SIG-M5 treated with dmso at 0.1 percent for 504 hours (cell line): ENCODE measurements at regions not wholly inside any gene's neighbourhood (a gene's known extent, or its start where the extent isn't known, plus 50 kb on each side); places are given as distances from the start of the nearest gene placed in this dataset.

Source experiments
- DNase-seq: peaks from one replicate; lab custom pipeline; 2025; ENCODE audit not compliant: unreplicated experiment; lab: John Stamatoyannopoulos, UW

DNA sequence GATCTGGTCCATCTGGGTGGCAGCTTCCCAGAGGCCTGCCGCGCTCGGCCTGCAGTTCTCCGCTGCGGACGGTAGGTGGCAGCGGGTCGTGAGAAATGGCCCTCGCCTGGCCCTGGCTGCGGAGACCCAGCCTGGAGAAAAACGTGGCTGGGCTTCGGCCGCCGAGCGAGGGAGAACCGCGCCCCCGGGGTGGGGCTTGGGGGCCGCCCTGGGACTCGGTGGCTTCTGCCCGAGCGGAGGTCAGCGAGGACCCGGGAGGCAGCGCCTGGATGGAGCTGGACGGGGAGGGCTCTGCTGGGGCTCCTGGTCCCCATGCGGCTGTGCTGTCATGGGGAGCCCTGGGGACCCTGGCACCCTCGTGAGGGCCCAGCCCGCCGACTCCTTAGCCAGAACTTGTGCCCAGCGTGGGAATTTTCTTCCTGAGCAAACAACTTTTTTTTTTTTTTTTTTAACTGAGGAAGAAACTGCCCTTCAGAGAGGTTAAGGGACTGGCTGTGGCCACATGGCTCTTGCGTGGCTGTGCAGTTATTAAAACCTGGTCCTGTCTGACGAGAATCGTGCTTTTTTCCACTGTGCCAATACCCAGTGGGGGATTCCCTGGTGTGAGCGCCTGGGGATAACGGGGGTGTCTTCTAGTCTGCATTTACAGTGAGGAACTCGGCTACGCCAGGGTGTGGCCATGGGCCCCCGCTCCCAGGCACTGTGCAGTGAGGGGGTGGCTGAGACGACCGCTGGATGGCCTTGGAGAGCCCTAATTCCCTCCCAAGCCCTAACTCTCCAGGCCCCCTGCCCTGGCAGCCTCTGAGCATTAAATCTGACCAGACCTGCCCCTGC is 535.6 kb downstream of the INSC start:
- peak; percentile 73 for DNase-seq

DNA sequence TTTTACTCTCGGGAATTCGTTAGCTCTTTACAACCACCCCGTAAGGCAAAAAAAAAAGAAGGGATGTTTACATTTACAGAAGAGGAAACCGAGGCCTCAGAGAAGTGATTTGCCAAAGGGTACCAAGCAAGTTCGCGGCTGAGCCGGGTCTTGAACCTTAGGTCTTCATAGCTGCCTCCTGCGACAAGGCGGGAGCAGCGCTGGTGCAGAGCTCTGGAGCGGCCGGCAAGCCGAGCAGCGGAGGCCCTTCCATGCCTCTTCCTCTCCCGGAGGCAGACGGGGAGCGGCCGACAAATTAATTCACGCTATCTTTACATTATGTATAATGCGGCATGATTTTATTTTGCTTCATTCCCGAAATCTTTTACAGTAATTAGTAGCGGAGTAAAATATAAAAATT is 536.3 kb downstream of the INSC start:
- DNase-seq, result no peak

DNA sequence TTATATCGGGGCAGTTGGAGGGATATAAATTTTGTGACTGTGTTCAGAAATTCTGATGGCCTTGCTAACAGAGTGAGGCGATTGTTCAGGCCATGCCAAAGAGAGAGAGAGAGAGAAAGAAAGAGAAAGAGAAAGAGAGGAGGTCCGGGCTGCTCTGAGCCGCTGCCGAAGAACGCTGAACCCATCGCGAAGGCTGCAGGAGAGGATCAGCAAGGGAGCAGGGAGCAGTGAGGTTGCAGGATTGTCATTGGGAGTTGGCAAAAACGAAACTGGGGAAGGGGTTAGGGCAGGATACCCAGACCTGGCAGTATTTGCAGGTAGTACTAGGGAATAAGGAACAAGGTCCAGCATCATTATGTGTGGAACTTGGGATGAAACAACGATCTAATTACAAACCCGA is 537.1 kb downstream of the INSC start:
- DNase-seq, result no peak

- DNase-seq, result no peak
These were observed 538.5 kb downstream of the INSC start for GRCh38 chr11:15653191-15653710.

DNA sequence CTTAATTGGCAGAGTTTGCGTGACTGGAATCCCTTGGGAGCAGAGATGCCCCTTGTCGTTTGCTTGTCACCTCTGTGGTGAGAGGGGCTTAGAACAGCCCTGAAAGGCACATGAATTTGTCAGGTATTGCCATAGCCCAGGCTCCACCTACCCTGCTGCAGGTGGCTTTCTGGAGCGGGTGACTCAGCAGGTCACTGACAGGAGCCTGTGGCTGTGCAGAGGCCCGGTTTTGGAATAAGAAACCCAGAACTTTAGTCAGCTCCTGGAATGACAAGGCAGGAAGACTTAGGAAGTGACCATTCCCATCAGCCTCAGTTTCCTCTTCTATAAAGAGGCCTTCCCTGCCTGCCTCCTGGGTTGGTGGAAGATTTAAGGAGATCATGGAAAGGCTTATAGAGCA is 539.7 kb downstream of the INSC start:
- no peak for DNase-seq

- DNase-seq, result no peak
These were observed 540.8 kb downstream of the INSC start for GRCh38 chr11:15655552-15655951.

DNA sequence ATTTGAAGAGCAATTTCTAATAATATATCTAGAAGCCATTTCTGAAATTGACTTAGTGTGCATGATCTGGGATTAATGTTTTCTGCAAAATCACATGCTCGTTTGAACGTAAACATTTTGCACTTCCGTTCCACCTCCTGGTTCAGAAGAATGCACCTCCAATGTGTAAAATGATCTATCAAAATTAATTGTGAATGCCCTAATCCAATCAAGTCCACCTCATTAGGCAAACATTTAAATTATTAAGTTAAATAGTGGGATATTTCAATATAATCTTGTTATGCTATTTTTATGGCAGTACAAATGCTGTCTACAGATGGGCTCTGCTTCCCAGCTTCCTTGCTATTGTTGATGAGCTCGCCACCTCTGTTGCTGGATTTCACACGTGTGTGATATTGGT is 542.5 kb downstream of the INSC start:
- DNase-seq, result no peak

DNA sequence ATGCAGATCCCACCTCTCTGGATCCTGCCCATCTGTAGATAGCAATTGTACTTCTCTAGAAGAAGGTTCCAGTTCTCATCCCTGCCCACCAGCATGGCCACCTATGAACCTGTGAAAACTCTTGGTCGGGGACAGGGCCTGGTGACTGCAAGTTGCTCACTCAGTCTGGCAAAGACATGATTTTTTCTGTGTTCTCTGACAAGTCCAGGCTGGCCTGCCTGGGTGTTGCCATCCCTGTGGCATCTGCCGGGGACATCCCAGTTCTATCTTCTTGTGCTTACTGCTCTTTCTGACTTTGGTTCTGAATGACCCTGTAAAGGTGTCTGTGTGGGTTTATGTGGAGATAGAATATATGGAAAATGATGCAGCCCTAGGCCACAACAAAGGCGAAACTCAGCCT is 545.8 kb downstream of the INSC start:
- no peak for DNase-seq

GRCh38 chr11:15662285-15662684 is 547.6 kb downstream of the INSC start:
- no peak for DNase-seq

- DNase-seq, result no peak
These were observed 549.1 kb downstream of the INSC start for GRCh38 chr11:15663777-15664218.

DNA sequence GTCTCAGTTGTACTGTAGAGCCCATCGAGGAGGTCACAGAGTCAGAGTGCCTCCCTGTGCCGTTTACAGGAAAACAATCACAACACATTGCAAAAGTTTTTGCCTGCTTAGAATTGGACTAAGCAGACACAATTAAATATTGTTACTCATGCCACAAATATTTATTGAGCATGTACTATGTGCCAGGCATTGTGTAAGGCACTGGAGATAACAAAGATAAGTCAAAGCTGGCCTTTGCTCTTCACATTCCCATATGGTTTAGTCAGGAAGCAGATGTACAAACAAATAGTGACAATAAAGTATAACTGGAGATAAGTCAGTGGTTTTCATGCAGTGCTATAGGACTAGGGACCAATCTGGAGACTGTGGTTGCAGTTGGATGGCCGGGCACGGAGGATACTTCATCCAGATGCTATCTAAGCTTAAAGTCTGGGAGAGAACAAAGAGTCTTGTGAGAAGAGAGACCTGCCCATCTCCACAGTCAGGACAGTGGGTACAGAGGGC is 550.7 kb downstream of the INSC start:
- no peak for DNase-seq

- DNase-seq, result no peak
These were observed 552.5 kb downstream of the INSC start for GRCh38 chr11:15667127-15667725.

GRCh38 chr11:15668718-15669117 is 554.0 kb downstream of the INSC start:
- no peak for DNase-seq

- DNase-seq, result no peak
These were observed 555.9 kb downstream of the INSC start for GRCh38 chr11:15670520-15671070.

DNA sequence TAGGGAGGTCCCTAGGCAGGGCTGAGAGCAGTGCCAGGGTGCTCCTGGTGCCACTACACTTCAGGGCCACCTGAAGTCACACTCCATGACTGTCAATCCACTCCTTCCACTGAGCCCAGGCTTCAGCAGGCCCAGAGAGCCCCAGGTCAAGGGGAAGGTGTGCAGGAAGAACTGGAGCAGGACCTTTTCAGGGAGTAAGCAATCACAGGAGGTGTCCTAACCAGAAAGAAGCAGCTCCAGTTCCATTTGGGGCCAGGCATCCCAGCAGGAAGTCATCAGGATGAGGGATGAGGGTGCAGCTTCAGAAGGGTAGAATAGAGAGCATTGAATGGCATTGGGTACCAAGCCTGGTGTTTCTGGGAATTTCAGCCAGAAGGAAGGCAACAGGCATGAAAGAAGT is 556.5 kb downstream of the INSC start:
- DNase-seq, result no peak

DNA sequence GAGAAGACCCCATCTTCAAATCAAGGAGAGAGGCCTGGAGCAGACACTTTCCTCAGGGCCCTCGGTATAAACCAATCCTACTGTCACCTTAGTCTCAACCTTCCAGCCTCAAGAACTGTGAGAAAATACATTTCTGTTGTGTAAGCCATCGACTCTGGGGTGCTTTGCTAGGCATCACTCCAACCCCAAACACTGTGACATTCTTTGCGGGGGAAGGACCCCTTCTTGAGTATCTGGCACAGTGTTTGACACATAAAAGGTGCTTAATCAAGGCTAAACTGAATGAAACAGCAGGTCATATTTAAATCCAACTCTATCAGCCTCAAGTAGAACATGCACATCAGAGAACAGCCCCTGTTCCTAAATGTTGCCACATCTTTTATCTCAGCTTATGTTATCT is 558.1 kb downstream of the INSC start:
- no peak for DNase-seq

DNA sequence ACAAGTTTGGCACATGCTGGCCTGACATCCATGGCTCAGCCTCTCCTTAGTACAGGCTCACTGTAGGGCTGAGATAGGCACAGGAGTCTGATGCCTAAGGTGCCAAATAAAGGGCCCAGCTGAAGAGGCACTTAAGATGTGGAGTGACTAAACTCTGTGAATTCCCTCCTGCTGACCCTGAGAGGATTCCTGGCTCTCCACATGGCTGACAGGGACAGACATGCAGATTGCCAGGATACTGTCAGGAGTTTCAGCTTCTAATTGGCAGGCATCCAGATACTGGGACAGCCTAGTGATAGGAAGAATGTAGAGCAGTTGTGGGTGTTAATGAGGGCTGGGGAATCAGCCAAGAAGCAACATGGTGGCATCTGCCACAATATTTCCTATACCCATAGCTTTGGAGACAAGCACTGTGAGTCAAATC is 558.7 kb downstream of the INSC start:
- DNase-seq, result no peak

DNA sequence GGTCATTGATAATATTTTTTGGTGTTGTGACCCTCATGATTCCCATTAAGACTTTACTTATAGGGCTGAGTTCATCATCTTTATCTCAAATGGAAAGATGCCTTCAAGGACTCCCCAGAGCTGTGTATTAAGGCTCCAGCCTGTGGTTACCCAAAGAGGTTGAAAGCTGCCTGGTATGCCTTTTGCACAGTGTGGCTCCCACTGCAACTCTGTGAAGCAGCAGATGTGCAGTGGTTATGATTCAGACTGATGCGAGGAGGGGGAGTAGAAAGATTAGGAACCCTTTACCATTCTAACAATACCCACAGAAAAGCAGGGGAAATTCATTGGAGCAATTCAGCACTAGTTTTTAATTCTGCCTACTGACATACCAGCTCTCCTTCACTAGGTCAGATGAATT is 560.0 kb downstream of the INSC start:
- DNase-seq, result no peak

DNA sequence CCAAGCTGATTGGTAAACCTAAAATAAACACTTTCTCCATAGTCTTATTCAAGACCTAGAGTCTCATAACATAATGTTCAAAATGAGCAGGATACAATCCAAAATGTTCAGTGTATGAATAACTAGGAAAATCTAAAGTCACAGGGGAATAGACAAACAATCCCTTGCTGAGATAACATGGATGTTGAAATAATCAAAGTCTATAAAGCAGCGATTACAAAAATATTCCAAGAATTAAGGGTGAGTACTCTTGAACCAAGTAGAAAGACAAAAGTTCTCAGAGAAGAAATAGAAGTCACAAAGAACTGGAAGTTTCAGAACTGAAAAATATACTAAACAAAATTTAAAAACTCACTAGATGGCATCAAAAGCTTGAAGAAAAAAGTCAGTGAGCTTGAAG is 561.0 kb downstream of the INSC start:
- DNase-seq, result no peak

- no peak for DNase-seq
These were observed 562.5 kb downstream of the INSC start for GRCh38 chr11:15677181-15677580.

- DNase-seq, result no peak
These were observed 568.8 kb downstream of the INSC start for GRCh38 chr11:15683528-15683927.

DNA sequence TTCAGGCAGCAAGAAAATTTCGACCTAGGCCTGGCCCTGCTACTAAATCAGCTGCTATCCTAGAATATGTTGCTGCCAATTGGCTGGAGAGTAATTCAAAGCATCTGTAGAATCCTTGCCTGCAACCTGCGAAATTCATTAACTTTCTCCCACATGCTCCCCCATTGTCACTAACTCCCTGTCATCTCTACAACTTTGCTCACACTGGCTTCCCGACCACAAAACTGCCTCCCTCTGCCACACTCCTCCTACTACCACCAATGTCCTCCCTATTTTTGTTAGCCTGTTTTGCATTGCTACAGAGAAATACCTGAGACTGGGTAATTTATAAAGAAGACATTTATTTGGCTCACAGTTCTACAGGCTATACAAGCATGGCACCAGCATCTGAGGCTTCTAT is 570.6 kb downstream of the INSC start:
- DNase-seq, result no peak
